Hippocampal formation (tissue), 2 donors: ENCODE measurements at regions not wholly inside any gene's neighbourhood (a gene's known extent, or its start where the extent isn't known, plus 50 kb on each side); places are given as distances from the start of the nearest gene placed in this dataset.

Experiments
- DNase-seq, 2 donors: peaks; one replicate each; lab custom pipeline; 2025; lab: John Stamatoyannopoulos, UW

DNA sequence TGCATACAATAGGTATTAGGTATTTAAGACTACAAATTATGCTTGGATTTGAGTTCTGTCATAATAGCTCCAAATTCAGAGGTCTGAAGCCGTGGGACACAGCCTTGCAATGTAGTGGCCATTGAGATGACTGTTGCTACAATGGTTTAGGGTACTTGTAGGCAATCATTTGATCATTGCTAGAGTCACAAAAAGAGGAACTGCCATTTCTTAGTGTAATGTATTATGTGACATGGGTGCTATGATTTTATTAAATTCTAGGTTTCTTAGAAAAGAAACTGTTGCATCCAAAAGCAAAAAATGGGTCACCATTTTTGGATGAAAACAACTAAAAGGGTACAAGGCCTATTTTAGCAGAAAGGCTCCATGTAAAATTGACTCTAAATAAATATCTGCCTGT is 129.9 kb upstream of the ZNF644 start:
- DNase-seq, result no peak

DNA sequence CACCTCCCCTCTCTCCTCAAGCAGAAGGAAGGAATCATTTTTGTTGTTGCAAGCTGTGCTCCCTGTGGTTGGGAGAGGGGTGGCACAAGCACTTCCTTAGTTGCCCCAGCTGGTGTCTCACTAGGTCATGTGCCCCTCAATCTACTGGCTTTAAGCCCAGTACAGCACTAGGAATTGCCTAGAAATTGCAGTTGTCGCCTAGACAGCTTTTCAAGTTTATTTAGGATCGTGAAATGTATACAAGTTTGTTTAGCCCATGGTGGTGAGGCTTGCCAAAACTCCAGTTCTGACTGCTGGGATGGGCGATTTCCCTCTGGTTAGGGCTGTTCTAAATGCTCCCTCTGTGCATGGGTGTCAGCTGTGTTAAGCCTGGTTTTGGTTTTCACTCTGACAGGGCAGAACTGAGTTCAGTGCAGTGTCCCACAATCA is 126.8 kb upstream of the ZNF644 start:
- DNase-seq, result peak in 1 of 2 donors; percentile 10

DNA sequence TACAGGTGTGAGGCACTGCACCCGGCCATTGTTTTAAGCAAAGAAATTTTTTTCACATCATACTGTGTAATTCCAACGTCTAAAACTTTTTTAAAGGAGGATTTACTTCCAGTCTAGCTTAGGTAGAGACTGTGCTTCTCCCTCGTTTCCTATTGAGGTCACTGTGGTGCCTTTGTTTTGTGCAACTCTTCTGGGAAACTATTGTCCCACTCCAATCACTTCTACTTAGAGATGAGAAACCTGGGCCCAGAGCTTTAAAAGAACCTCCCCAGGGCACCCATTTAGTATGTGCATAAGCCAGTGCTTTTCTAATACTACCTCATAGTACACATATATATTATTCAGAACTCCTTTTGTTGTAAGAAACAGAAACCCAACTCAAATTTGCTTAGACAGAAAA is 120.0 kb upstream of the ZNF644 start:
- DNase-seq, result no peak

DNA sequence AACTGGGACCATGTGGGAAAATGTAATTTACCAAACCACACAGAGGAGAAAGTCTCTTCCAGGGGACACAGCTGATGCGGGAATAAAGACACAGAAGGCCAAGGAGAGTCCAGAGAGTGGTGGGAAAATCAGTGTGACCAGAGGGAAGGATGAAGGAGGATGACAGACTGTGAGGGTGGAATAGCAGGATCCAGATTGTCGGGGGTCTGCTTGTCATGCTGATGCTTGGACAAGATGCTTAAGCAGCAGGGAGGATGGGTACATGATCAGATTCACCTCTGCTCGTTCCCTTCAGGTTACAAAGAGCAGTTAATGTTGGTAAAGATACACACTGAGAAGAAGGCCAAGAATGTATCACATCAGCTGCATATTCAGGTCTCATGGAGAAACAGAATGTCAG is 117.1 kb upstream of the ZNF644 start:
- DNase-seq, result no peak

DNA sequence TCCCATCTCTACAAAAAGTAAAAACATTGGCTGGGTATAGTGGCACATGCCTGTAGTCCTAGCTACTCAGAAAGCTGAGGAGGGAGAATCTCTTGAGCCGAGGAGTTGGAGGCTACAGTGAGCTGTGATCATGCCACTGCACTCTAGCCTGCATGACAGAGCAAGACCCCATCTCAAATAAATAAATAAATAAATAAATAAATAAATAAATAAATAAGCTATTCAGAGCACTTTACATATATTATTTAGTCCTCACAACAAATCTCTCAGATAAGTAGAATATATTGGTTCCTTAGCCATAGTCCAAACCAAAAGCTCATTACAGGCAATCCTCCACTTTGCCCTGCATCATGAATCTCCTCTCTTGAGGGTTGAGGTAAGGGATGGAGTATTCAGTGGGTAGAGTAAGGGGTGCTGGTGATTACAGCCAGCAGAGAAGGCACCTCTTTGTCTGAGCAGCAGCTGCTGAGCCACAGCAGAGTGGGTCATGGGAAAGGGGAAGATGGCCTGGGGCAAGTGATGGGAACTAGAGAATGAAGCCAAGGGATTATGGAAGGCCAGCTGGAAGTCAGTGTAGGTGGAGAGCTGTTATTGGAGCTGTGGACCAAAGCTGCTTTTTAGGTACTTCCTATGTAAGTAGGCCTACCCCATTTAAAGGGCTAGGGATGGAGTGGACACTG is 115.5 kb upstream of the ZNF644 start:
- no peak for DNase-seq

DNA sequence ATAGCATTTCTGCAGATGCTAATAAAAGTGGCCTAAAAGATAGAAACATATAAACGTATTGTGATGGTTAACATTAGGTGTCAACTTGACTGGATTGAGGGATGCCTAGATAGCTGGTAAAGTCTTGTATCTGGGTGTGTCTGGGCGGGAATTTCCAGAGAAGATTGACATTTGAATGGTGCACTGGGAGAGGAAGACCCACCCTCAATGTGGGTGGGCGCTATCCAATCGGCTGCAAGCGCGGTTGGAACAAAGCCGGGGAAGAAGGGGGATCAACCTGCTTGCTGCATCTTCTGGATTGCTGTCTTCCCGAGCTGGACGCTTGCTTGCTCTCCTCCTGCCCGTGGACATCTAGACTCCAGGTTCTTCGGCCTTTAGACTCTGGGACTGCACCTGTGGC is 114.0 kb upstream of the ZNF644 start:
- no peak for DNase-seq

DNA sequence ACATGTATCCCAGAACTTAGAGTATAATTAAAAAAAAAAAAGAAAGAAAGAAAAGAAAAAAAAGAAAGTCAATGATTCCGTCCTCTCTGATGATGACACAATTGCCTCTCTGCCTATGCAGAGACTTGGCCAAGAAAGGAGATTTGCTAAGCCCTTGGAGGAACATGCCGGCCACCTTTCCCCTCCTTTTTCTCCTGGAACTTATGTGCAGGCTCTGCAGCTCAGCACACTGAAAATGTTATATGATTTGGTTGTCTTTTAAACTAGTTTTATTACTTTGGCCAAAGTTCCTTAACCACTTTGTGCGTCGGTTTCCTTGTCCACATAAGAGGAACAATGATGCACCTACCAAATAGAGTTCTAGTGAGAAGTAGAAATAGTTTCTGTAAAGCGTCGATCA is 111.4 kb upstream of the ZNF644 start:
- DNase-seq, result no peak

DNA sequence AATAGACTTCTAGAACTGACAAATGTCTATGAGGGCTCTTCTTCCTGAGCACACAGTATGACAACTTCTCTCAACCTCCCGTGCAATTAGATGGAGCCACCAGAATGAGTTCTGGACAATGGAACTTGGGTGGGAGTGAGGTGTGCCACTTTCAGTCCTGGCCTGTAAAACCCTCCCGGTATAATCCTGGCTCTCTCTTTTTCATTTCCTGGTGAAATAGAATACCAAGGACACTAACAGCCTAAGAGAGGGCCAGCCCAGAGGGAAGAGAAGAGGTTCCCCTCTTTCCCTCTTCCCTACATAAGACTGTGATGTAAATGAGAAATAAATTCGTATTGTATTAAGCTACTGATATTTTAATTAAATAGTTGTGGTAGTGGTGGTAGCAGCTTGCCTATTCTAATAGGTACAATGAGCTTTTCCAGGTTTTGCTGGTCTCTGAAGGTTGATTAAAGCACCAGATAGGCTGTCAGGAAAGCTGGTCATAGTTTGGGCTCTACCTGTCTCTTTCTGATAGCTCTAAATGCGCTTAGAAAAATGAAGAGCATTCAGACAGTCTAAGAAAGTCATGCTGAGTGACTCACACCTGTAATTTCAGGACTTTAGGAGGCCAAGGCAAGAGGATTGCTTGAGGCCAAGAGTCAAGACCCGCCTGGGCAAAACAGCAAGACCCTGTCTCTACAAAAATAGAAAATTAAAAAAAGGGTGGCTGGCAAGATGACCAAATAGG is 108.6 kb upstream of the ZNF644 start:
- DNase-seq, result no peak

DNA sequence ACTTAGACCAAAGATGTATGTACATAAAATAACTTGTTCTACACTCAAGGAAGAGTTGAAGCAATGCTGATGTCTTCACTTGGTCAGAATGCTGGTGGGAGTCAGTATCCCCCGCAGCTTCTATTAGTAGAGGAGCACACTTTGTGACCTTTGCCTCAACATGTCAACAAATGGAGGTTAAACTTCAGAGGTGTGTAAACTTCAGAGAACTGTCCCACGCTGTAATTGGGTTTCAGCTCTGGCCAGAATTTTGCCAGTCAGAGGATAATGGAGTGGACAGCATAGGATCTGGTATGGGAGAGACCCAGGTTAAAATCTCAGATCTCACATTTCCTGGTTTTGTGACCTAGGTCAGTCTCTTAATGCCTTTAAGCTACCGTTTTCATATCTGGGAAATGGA is 107.6 kb upstream of the ZNF644 start:
- no peak for DNase-seq

DNA sequence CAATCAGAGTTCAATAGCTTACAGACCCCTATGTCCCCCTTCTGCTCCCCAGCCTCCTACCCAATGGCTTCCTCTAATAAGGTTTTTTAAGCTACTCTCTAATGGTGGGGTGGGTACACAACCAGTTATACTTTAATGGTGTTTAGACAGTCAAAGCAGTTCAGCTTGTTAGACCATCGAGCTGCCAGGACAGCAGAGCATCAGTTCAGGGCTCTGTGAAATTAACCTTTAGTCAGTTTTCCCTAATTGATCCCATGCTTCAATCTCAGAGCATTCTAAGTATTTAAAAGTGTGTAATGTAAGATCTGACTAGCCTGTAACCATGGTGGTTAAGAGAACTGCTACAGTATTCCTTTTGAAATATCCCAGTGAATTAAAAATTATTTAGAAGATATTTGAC is 107.2 kb upstream of the ZNF644 start:
- DNase-seq, result no peak

DNA sequence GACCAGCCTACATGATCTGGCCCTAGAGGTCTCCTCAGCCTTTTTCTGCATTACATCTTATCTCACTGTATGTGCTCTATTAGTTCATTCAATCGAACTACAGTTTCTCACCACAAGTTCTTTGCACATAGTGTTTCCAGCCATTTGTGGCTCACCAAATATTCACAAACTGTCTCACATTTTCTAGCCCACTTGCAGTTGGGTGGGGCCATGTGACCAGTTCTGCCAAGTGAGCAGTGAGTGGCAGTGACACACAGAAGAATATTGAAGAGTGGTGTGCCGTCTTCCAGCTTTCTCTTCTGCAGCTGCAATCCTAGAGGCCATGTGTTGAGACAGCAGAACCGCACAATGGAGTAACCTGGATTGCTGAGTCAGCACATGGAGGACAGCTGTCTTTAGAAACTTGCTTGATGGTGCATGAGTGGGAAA is 103.2 kb upstream of the ZNF644 start:
- no peak for DNase-seq

DNA sequence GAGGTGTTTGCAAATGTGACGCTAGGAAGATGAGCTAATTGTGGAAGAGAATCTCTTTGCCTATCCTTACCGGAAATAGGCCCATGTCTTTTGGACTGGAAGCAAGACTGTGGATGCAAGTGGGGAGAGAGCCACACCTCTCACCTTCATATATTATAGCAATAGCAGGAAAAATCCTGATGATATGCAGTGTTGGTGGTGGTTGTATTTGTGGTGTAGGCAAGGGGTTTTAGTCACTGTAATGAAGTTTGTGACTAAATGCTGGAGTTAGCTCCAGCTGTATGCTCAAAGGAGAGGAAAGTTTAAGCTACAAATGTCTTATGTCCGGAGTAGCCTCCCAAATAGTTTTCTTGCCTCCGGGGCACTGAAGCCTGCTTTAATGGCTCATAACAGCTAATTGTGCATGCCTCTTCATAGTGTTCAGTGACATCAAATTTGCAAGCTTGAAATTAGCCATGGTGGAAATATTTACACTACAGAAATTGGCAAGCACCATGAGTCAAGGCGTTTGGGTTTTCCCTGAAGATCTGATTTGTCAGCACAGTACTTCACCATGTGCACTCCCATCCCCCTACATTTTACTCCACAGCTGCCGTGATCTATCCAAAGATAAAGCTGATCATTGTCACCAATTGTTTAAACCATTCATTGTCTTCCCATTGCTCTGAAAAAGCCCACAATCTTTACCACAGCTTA is 102.6 kb upstream of the ZNF644 start:
- no peak for DNase-seq

DNA sequence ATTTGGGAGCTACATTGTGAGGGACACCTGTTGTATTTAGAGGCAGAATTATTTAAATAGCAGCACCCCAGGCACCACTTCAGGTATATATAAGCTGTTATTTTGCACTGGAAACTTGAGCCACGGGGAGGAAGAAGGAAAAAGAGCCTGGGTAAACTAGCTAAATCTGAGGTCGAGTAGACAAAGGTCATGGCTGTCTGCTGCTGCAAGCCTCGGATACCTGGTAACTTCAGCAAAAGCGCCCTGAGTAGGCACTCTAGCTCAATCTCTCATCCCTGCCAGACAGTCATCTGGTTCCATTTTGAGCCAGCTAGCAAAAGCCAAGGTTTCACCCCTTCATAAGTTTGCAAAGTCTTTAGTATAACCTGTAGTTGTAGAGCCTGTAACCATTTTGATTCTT is 101.9 kb upstream of the ZNF644 start:
- no peak for DNase-seq

DNA sequence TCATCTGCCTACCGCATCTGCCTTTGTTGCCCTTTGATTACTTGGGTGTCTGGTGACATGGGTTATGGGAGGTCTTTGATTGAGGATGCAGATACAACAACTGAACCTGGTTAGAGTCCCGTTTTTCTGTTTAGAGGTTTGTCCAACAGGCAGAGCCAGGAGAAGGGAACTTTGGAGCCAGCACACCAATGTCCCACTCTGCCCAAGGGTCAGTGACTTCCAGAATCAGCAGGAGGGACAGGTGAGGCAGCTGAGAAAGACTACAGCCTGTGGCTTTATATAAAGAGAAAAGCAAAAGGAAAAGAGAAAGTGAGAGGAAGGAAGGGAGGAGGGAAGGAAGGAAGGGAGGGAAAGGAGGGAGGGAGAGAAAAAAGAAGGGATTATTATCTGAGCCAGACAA is 101.5 kb upstream of the ZNF644 start:
- no peak for DNase-seq

DNA sequence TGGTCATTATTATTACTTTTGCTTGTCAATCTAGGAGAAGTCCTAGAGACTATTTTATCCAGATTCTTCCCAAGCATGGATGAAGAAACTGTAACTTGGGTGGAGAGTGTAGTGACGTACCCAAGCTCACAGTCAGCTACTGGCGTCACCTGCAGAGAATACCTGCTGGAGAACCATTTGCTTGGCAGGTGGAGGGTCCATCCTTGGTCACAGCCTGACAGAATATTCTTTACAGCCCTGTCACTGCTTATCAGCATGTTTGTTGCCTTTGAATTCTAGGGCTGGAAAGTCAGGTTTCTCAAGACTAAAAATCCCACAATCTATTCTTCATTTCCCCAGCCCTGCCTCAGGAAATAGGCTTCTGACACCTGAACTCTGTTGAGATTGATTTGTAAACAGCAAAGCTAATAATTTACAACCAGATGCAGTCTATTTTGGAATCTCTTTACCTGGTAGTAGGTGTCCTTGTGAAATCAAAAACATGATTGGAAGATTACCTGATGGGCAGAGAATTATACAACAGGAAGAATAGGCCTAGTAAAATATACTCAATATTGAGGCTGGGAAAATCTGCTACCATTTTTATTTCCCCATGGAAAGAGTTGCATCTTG is 100.4 kb upstream of the ZNF644 start:
- DNase-seq, result no peak

DNA sequence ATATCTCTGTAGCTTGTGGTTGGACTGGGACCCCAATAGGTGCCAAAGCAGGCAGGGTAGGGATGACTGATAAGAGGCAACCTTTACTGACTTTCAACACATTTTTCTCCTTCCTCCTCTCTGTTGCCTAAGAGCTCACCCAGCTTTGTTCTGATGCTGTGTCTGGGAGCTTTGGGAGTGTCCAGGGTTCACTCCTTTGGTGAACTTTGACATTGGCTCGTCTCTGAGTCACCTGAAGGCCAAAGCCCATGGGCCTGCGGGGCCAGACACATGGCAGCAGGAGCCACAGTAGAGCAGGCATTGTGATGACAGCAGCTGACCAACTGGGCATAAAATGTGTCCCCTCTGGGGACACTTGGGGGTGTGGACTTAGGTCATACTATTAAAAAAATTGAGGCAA is 99.5 kb upstream of the ZNF644 start:
- no peak for DNase-seq

DNA sequence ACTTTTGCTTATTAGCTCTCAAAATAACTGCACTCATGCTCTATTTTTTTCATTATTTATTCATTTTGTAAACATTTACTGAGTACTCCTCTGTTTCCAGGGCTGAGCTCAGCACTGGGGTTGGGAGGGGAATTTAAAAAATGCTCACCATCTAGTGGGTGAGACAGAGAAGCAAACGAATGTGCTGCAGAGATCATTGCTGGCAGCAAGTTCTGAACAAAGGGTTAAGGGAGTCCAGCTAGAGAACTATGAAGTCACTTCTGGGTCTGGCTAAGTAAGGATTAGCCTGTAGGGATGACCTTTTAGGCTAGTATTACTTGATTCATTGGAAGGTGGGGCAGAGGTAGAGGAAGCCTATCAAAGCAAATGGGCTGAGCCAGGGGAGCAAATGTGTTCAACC is 99.1 kb upstream of the ZNF644 start:
- no peak for DNase-seq

DNA sequence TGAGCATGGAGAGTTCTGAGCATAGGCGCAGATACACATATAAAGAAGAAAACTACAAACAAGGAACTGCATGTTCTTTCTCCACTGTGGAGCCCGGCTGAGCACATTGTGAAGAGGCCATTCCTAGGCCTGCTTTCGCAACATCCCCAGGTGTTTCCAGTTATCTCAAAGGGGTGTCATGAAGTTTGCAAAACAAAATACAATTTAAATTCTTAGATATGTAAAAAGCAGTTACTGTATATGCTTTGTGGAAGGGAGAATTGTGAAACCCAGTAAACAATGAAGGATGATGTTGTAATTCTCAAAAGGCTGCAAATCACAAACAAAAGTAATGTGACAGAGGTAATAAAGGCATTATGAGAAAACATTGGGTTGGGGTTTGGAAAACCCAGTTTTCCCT is 98.6 kb upstream of the ZNF644 start:
- no peak for DNase-seq

DNA sequence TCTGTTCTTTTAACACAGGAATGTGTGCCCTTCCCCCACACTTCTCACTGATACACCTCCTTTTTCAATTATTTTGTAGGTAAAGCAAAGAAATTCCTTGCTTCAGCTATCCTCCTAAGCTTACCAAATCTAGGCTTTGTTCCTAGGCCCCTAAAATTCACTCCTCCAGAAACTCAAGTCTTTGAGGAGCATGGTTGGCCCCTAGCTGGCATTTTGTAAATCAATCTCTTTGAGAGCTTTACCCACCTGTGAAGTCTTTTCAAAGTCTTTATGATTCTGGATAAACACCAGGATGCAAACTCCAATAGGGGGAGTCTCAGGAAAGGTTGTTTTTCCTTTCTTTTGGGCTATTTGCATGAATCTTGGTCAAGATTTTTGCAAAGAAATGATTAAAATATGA is 82.9 kb upstream of the ZNF644 start:
- no peak for DNase-seq

DNA sequence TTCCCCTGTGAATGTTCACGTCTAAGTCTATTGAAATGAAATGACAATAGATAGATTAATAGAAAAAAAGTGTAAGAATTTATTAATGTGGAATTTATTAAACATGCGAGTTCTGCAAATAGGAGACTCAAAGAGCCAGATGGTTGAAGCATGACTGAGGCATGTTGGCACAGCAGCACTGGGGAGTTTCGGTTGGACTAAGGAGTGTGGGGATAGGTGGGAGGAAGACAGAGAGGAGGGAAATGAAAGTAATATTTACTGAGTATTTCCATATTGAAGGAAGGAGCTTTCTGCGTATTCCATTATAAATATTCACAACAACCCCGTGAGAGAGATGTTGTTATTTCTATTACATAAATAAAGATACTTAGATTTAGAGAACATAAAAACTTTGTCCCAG is 79.5 kb upstream of the ZNF644 start:
- DNase-seq, result no peak

DNA sequence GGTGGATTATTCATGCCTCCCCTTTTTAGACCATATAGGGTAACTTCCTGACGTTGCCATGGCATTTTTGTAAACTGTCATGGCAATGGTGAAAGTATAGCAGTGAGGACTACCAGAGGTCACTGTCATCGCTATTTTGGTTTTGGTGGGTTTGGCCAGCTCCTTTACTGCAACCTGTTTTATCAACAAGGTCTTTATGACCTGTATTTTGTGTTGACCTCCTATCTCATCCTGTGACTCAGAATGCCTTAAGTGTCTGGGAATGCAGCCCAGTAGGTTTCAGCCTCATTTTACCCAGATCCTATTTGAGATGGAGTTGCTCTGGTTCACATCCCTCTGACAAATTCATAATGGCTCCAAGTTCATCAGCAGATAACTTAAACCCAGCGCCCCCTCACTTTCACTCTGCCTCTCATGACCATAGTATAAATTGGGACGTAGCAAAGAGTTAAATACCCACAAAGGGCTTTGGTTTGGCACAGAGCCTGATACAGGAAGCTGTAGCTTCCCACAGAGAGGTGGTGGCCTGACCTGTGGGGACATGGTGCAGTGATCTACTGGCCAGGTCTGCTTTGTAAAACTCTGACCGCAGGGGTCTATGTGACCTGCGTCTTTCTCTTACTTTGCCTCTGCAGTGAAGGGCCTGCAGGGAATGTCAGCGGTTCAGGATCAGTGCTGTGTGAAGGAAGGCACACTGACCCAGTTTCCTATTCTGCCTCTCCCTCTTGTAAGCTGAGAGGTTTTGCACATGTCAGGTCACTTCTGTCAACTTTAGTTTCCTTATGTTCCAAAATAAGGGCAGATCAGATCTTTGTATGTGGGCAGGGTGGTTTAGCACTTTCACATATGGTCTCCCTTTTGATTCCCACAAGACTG is 78.1 kb upstream of the ZNF644 start:
- no peak for DNase-seq
